Inflammatory macrophage treated with lipopolysaccharide for 4 hours (primary cell): ENCODE measurements at regions not wholly inside any gene's neighbourhood (a gene's known extent, or its start where the extent isn't known, plus 50 kb on each side); places are given as distances from the start of the nearest gene placed in this dataset.

Experiments used
- DNase-seq: peaks from one replicate; pipeline ENCODE4 v3.0.0-alpha.2; 2020

DNA sequence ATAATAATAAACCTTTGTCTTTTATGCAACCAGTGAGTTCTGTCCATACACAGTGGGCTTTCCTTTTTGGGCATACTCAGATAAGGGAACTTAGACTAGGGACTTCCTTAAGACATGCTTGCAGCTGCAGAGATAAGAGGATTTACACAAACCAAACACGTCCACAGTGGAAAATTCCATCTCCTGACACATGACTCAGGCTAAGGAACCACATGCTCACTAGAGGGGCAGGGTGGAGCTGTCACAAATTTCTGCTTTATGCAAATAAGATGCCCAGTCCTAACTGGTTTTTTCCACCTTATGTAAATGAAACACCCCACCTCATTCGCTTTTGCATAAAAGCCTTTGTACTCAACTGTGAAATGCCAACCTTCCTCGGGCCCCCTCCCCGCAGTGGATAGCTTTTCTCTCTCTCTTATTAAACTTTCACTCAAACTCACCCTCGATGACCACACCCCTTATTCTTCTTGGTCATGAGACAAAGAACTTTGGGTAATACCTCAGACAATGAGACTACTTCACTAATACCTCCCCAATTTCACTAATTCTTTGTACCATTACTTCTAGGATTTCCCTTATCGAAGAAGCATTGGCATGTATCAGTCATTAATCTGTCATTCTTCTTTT lies 170.3 kb upstream of the FTMT start:
- no peak for DNase-seq

DNA sequence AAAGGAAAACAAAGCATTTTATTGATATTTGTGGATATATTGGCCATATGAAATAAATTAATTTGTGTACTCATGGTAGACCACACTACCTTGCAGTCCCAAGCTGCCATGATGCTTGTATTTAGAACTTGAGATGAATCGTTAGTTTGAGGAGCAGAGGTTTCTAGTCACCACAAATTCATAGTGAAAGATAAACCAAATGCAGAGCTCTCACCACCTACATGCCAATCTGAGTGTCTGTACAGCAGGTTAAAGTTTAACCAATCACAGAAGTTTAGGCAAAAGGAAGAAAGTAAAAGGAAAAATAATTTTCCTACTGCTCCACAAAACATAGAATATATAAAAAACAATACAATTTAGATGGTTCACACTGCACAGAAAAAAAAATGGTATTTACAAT lies 163.6 kb upstream of the FTMT start:
- no peak for DNase-seq

DNA sequence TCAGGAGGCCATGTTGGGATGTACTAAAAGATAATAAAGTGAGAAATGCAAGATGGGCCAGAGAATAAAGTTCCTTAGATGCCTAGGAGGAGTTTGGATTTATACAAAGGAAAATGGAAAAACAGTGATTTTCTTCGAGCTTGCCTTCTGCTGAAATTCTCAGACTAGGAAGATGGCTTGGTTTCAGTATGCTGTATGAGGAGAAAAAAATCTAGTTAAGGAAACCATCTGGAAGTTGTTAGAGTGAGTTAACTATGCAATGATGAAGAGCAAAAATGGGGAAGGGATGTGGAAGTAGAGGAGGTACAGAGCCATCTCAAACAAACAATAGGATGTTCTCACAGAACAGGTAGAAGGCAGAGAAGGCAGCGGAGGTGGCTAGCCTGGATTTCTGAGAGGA lies 162.9 kb upstream of the FTMT start:
- no peak for DNase-seq

DNA sequence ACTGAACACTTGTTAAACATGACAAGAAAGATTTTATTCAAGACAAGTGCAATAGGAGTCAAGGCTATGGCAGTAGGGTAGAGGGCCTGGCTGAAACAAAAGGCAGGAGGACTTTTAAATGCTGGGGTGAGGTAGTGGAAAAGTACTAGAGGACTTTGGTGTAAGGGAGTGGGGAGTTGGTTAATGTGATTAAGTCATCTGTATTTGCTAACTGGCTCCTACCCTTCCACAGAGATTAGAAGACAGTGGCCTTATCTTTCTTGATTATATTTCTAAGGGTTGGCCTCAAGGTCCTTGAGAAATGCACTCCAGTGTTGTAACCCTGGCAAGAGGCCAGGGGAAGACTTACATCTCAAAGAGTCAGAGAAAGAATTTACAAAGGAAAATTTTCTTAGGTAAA lies 160.2 kb upstream of the FTMT start:
- DNase-seq = no peak

DNA sequence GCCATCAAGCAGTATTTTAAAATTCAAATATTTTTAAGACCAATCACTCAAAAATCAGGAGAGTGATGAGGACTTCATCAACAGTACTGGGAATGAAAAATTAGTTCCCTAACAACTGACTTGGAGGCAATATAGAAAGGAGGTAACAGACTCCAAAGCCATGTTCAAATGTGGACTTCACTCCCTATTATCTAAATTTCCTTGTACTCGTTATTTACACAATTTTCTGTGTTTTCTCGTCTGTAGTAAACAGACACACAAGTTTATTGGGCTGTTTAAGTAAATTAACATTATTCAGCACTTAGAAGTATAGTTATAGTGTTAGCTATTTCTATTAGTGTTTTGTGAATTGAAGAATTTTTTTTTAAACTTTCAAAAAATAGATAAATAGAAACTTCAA lies 159.5 kb upstream of the FTMT start:
- DNase-seq = no peak

DNA sequence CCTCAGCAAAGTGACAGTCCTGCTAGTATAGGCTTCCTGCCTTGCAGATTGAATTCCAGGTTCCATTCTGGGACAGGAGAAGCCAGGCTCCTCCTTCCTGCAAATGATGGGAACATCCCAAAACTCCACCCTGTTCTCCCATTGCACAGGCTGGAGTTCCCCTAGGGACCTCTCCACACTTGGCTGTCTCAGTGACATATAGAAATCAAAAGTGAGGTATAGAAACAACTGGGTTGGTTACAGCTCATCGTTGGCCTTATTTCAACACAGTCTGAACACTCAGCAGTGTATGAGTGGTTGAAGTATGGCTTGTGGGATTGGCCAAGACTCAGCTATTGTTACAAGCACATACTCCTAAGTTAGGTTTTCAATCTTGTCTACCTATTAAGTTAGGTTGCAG lies 157.8 kb upstream of the FTMT start:
- DNase-seq = no peak

DNA sequence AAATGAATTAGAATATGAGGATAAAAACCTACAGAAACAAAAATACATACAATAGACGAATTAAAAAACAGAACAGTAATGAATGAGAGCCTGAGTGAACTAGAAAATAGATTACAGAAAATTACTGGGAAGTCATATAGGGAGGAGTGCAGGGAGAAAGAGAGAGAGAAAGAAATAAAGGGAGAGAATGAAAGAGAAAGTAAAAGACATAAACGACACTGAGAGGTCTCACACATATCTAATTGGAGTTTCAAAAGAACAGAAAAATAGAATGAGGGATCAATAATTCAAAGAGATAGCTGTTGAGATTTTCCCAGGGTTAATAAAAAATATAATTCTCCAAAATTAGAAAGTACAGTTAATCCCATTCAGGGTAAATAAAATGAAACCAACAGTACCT lies 156.4 kb upstream of the FTMT start:
- no peak for DNase-seq

DNA sequence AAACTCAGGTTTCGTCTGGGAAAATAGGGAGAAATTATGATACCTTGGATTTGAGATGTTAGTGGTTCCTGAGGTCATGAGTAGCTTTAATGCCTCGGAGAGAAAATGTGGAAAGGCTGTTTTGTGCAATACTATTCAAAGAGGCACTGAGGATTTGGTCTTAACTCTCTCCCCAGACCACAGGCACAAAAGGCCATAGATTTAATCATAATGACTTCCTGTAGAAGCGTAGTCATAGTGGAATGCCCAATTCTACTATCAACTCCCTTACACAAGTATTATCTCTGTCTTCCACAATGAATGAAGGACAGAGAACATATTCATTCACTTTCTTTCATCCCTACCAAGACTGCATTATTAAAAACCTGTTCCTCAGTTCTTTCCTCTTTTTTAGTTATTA lies 153.0 kb upstream of the FTMT start:
- DNase-seq = no peak

DNA sequence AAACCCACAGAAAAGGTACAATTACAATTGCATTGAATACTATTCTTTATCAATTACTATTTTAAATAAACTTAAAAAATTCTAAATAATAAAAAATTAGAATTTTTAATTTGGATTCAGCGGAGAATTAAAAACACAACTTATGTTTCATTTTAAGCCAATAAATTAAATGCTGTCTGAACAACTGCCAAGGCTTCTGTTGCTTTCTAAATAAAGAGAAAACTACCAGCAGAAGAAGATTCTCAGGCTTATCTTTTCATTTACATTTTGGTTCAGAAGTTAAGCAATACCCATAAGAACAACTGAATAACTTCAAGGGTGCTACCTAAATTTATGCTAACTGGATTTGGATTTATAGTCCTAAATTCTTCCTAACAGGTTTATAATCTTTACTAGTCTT lies 150.0 kb upstream of the FTMT start:
- DNase-seq = no peak

DNA sequence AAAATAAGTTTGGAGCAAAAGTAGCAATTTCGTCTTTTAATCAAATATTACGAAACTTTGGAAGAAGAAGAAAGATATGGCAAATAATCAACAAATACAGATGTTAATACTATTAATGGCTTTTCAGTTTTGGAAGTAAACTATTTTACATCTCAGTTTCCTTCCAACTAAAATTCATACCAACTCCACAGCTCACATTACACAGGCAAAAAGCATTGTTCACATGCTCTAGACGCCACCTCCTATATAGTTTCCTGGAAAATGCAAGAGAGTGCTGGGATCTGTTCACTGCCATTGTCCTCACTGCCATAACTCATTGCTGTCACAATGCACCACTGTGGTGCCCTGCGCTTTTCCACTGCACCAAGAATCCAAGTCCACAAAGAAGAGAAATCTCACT lies 149.0 kb upstream of the FTMT start:
- no peak for DNase-seq

DNA sequence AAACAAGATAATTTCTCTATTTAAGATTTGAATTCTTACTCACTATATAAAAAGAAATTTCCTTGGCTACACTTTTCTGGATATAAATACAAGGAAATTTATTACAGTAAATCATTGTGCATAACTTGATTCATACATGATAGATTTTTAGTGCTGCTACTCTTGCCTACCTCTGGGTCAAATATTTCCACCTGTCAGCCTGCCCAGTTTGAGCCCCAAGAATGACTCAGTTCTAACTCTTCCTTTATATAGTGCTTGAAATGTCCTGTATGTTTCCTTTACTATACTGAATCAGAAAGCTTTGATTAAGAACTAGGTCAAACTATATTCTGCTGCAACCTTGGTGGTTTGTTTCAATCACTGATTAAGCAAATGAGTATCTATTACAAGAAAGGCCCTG lies 147.4 kb upstream of the FTMT start:
- DNase-seq = no peak

DNA sequence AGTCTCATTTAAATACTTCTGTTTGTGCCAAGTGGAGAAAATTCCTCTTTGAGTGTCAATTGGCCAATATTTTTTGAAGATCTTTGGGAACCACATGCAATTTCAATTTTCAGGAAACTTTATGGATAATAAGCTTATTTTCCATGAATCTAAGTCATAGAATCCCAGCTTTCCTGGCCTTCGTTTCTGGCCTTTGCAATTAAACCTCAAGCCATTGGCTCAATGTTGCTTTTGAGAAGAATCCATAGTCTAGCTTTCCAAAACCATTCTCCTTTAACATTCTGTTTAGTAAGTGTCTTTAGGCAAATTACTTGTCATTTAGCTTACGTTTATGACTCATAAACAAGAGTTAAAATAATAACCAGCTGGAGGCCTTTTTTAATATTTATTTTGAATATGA lies 145.0 kb upstream of the FTMT start:
- DNase-seq = no peak

DNA sequence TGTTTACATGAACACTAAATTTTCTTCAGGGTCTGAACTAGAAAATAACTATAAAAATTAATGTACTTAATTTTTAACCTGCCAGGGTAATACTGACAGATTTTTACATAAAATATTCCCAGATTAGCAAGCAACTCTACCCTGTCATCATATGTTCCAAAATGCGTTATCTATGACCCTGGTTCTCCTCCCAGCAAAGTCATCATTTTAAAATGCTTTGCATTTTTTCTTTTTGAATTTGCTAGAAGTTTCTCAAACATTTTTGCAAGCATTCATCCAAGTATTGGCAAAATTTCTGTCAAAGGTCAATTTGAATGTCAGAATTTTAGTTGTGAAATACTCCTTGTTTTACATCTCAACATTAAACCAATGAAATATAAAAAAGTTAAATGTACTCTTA lies 144.5 kb upstream of the FTMT start:
- DNase-seq = no peak

DNA sequence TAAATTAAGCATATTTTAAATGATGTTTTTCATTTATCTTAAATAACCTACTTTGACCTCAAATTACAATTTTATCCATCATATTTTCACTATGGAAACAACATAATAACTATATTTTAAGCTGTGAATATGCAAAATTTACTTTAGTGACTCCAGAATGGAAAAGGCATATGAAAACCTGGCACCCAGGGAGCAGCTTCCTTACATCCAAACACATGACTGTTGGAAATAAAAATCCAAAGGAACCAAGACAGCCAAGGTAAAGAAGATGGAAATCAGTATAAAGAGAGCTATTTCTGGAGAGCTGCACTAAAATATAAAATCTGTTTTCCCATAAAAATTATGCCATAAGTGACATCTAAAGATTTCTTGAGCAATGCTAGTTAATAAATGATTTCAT lies 140.3 kb upstream of the FTMT start:
- no peak for DNase-seq

DNA sequence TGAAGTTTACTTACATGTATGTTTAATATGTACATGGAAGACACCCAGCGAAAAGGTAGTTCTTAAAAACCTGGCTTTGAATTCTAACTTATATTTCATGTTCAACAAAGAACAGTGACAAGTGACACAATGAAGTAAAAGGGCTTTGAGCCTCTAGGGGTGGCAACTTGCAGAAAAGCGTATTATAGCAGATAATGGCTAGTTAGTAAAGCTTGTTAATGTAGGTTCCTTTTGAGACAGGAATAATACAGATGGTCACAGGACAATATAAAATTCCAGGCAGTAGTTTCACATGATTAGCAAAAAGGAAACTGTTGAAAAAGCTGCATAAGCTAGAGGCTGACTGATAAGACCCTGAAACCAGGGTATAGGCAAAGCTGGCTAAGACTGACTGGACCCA lies 132.4 kb upstream of the FTMT start:
- DNase-seq = no peak

DNA sequence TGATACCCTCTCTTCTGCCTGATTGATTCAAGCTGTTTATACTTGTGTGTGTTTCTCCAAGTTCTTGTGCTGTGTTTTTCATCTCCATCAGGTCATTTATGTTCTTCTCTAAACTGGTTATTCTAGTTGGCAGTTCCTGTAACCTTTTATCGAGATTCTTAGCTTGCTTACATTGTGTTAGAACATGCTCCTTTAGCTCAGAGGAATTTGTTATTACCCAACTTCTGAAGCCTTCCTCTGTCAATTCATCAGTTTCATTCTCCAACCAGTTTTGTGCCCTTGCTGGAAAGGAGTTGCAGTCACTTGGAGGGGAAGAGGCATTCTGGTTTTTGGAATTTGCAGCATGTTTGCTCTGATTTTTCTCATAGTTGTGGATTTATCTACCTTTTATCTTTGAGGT lies 126.2 kb upstream of the FTMT start:
- DNase-seq = no peak

DNA sequence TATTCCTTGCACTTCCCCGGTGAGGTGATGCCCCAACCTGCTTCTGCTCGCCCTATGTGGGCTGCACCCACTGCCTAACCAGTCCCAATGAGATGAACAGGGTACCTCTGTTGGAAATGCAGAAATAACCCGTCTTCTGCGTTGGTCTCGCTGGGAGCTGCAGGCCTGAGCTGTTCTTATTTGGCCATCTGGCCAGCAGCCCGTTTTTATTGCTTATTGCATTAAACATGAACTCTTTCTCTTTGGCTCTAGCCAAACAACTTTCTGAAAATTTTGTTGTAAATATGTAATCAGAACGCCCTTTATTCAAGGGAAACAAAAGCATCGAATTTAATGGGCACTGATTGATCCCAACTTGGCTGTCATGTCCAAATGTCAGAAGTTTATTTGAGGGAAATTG lies 124.7 kb upstream of the FTMT start:
- DNase-seq = no peak

DNA sequence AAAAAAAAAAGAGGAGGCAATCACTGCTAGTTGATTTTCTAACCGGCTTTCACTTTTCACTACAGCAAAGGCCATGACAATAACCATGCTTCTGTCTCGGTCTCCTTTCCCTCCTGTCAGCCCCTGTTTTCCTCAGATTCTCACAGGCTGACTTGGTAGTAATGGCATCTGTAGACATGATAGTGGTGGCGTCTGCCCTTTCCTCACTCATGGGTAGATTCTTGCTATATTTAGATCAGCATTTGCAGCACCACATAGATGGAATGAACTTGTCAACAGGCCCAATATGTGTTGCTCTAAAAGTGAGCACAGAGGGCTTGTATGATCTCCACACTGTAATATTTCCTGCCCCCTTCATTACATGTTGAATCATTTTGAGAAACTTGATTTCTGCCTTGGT lies 120.3 kb upstream of the FTMT start:
- no peak for DNase-seq

DNA sequence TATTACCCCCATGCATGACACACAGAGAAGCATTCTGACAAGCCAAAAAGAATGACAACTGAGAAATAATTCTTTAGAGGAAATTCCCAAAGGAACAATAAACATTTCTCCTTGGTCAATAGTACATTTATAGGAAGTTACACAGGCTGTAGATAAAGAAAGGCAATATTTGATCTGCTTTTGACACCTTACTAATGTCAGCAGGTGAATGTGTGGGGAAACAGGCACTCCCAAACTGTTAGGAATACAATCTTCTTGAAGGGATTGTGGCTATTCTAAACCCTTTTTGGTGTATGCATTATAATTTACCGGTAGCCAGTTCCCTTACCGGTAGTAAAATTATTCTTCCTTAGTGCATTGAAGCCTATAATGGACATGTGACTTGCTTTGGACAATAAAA lies 116.1 kb upstream of the FTMT start:
- no peak for DNase-seq

DNA sequence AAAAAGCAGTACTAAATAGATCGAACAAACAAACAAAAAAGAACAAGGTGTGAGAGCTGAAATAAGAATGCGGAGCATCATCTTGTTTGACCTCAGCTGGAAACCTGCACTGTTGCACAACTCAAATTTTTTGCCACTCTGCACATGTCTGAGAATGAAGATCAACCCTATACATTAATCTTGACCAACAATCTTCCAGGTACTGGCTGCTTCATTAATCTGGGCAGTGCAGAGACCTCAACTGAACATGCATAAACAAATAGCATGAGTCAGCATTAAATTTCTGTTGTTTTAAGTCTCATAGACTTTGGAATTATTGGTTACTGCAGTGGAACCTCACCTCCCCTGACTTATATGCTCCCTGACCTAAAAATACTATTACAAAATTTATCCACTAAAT lies 114.6 kb upstream of the FTMT start:
- no peak for DNase-seq

DNA sequence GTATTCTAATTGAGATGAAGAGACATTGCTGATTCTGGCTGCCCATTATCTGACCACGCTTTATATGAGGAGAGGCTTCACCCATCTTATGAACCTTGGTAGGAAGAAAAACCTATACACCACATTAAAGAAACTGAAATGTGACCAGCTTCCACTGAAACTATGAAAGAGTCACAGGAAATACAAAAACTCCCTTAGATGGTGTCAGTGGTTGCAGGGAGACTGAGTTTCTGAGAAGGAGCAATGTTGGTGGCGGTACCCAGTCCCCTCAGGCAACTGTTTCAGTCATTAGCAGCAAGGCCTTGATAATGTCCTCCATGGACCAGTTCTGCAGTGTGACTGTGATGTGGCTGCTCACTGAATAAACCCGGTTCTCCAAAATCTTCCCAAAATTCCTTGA lies 110.5 kb upstream of the FTMT start:
- DNase-seq = no peak

DNA sequence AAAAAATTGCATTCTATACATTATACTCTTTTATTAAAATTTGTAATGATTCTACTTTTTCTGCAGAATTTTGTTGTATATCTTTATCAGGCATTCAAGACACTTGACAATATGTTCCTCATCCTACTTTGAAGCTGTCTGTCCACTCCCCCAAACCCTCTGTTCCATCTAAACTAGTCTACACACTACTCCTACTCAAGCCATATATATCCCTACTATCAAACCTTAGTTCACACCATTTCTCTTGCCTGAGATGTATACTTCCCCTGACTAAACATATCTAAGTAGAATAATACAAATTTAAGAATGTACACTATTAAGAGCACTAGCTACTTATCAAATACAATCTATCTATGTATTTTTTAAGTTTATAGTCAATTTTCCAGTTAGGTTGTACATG lies 107.1 kb upstream of the FTMT start:
- no peak for DNase-seq

DNA sequence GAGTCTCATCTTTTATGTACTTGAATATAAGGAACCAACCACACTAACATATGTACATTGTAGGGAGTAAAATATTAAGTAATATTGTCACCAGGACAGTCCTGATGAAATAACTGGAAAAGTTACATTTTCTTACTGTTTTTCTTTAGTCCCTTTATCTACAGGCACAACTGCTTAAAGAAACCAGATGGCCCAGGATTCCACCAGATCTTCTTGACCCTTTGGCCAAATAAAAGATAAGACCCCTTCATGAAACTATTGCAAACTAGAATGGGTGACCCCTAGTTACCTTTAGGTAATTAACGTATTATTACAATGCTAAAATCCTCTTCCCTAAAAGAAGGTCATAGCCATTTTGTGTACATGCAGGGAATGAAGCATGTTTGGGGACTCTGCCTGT lies 106.3 kb upstream of the FTMT start:
- no peak for DNase-seq

DNA sequence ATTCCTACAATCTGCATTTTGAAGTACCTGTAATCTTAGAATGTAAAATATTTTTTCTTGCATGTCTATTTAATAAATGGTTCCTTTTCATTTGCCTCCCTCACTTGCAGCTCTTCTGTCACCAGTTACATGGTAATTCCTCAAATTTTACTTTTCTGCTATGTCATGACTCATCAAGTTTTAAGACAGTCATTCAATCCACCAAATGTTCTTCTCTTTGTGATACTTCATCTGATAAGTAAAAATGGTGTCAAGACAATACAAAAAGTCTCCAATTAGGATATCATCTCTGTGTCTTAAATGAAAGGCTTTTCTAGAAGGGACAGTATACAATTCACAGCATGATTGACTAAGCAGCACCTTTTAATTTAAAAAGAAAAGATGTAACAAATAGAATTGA lies 104.9 kb upstream of the FTMT start:
- no peak for DNase-seq

DNA sequence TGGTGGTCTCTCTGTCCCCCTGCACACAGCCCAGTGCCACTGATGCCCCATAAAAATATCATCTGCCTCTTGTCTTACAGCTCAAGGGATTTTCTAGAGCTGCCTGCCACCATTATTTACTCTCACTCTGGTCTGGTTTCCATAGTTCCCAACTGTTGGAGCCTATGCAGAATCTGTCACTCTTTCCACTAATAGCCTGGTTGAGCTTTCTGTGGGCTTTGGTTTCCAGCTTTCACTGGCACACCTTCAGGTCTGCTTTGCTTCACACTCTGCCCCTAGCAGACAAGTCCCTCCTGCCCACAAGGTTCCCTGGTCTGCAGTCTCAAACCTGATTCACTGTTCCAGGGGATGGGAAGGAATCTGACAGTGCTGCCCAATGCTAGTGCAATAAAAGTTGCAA lies 103.0 kb upstream of the FTMT start:
- DNase-seq = no peak

DNA sequence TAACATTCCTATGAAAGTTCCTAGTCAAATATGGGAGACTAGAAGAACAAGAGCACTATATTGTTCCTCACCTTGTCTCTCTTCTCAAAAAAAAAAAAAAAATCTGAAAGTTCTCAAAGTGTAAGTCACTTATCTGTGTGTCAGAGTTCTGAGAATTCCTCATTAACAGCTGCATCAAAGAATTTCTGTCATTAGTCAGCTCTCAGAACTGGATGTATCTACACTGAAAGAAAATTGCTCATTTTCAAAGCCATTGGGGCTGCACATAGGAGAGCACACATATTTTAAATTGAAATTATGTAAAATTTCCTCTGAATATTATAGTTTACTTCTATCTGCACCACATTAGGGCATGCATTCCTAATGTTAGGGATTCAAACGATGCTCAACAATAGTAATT lies 99.5 kb upstream of the FTMT start:
- no peak for DNase-seq
